Activated T-helper 17 cell treated with anti-CD3 and anti-CD28 coated beads, Interleukin-2, amount 50 U/mL, for 72 hours (primary cell): ENCODE measurements at regions not wholly inside any gene's neighbourhood (a gene's known extent, or its start where the extent isn't known, plus 50 kb on each side); places are given as distances from the start of the nearest gene placed in this dataset.

ENCODE experiments used
- ATAC-seq: fragments of 150-1000 bp; cut with Tn5 transposase; replicated peaks from 2 replicates; pipeline ENCODE4 v1.10.0; 2021; ENCODE audit warnings: mild to moderate bottlenecking, moderate library complexity
- H3K27ac Mint-ChIP-seq: one replicate; pipeline ENCODE4 v1.8.0; 2022; ENCODE audit warnings: mixed read lengths
- H3K27me3 Mint-ChIP-seq: one replicate; pipeline ENCODE4 v1.8.0; 2022; ENCODE audit warnings: mixed read lengths
- H3K36me3 Mint-ChIP-seq: one replicate; pipeline ENCODE4 v1.8.0; 2022; ENCODE audit warnings: low read depth, mild to moderate bottlenecking, mixed read lengths
- H3K4me1 Mint-ChIP-seq: one replicate; pipeline ENCODE4 v1.8.0; 2022; ENCODE audit warnings: mixed read lengths
- H3K4me3 Mint-ChIP-seq: one replicate; pipeline ENCODE4 v1.8.0; 2022; ENCODE audit warnings: mild to moderate bottlenecking, mixed read lengths
- H3K9me3 Mint-ChIP-seq: one replicate; pipeline ENCODE4 v1.8.0; 2022; ENCODE audit warnings: mixed read lengths

DNA sequence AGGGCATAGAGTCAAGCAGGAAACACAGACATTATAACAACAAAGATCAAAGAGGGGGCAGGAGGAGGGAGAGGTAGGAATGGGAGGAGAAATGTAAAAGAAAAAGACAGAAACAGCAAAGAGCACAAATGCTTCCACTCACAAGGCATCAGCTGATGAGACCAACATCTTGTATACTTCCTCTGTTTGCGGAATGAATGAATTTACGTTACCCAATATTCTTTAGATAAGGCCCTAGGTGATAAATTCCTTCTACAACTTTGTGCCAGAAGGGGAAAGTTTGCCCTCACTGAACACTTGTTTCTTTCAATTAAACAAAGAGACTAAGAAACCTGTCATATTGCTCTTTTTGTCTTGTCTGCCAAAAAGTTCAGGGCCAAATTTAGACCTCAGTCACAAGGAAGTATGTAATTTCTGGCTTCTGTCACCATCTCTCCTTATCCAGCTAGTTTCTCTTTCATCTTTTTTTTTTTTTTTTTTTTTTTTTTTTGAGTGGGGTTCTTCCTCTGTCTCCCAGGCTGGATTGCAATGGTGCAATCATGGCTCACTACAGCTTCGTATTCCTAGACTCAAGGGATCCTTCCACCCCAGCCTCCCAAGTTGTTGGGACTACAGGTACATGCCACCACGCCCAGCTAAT, 116.4 kb upstream of the NANOS1 start:
- Mint-ChIP-seq H3K4me1 (no peaks in the 10 kb centered on the region), H3K27ac (no peak overlapping the region), H3K4me3 (no peak overlapping the region), H3K9me3 (no peaks in the 10 kb centered on the region), H3K27me3 (peaks cover 4% of the 10 kb centered on the region), H3K36me3 (no peaks in the 10 kb centered on the region)
- ATAC-seq, result no peak

DNA sequence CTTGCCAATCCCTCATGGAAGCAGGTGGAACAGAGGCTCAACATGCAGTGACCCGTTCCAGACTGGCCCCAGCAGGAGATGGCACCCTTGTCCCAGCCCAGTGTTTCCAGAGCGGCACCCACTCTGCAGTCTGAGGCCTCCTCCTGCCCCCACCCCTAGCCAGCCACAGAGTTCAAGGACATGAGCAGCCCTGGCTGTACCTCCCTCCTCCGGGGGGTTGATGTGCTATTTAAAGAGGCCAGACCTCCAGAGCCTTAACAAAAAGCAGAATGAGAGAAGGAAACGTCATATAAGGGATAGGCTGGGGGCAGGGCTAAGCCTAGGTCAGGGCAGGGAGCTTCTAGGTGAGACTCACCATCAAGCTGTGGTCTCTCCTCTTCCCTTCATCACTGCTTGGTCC, 115.7 kb upstream of the NANOS1 start:
- no peaks in the 10 kb centered on the region for H3K36me3 Mint-ChIP-seq
- peaks cover 4% of the 10 kb centered on the region for H3K27me3 Mint-ChIP-seq
- ATAC-seq, result no peak
- H3K9me3 Mint-ChIP-seq, result no peaks in the 10 kb centered on the region
- no peak overlapping the region for H3K27ac Mint-ChIP-seq
- H3K4me3 Mint-ChIP-seq, result no peak overlapping the region
- no peaks in the 10 kb centered on the region for H3K4me1 Mint-ChIP-seq

DNA sequence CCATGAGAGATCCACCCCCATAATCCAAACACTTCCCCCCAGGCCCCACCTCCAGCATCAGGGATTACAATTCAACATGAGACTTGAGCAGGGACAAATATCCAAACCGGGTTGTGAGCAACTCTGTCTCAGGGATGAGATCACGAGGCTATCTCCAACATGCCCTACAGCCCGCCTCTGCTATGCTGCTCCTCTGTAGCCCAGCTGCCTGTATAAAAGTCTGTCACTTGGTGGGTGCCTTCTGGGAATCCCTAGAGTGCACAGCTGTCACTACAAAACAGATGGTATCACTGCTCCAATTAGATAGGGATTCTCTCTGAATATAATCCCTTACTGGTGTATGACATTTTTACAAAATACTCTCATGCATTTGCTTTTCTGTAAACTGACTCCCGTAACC, 114.9 kb upstream of the NANOS1 start:
- Mint-ChIP-seq H3K4me1 (no peaks in the 10 kb centered on the region), H3K9me3 (no peaks in the 10 kb centered on the region), H3K4me3 (no peak overlapping the region), H3K27me3 (peaks cover 4% of the 10 kb centered on the region), H3K36me3 (no peaks in the 10 kb centered on the region), H3K27ac (no peak overlapping the region)
- ATAC-seq, result no peak

DNA sequence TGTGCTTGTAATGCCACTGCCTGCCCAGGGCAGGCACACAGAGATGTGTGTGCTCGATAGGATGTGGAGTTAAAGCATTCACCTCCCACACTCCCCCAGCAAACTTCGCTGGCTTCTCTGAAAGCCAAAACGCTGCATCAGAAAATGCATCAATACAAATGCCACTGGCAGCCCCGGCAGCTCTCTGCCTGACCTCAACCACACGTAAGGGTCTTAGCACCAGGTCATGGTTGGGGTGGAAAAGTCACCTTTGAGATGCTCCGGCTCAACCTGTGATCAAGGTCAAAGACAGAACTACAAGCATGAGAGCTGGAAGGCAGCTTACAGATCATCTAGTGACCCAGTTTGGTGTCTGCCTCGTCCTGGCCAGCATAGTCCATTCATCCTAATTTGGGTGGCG, 114.4 kb upstream of the NANOS1 start:
- Mint-ChIP-seq H3K9me3 (no peaks in the 10 kb centered on the region), H3K27ac (no peak overlapping the region), H3K4me3 (no peak overlapping the region), H3K27me3 (peaks cover 4% of the 10 kb centered on the region), H3K4me1 (no peaks in the 10 kb centered on the region), H3K36me3 (no peaks in the 10 kb centered on the region)
- ATAC-seq, result no peak

DNA sequence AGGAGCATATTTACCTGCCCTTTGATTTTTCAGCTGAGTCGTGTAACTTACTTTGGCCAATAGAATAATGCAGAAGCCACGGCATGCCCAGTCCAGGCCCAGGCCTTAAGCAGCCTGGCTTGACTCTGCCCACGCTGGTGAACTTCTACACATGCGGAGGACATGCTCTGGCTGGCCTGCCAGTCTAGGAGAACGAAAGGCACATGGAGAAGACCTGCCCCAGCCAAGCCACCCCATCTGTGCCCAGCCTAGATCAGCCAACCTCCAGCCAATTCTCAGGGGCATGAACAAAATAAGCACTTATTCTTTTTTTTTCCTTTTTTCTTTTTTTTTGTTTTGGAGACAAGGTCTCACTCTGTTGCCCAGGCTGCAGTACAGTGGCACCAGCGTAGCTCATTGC, 112.7 kb upstream of the NANOS1 start:
- H3K27me3 Mint-ChIP-seq, result peaks cover 14% of the 10 kb centered on the region
- H3K4me1 Mint-ChIP-seq, result no peaks in the 10 kb centered on the region
- no peaks in the 10 kb centered on the region for H3K9me3 Mint-ChIP-seq
- ATAC-seq, result no peak
- H3K4me3 Mint-ChIP-seq, result no peak overlapping the region
- H3K27ac Mint-ChIP-seq, result no peak overlapping the region
- H3K36me3 Mint-ChIP-seq, result no peaks in the 10 kb centered on the region

DNA sequence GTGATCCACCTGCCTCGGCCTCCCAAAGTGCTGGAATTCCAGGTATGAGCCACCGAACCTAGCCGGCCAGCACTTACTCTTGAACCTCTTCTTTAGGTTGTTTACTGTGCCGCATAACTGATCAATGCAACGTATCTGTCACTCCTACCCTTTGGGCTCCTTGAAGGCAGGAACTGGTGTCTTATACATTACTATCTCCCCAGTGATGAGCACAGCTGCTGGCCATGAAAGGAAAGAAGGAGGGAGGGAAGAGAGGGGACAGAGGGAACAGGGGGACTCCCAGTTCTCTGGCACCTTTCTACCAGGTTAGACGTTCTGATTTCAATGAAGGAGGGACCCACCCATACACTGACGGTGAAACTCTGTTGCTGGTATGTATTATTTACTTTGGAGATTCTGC, 111.8 kb upstream of the NANOS1 start:
- ATAC-seq, result no peak
- Mint-ChIP-seq H3K27me3 (peaks cover 16% of the 10 kb centered on the region), H3K4me1 (no peaks in the 10 kb centered on the region), H3K9me3 (no peaks in the 10 kb centered on the region), H3K4me3 (no peak overlapping the region), H3K36me3 (no peaks in the 10 kb centered on the region), H3K27ac (no peak overlapping the region)

DNA sequence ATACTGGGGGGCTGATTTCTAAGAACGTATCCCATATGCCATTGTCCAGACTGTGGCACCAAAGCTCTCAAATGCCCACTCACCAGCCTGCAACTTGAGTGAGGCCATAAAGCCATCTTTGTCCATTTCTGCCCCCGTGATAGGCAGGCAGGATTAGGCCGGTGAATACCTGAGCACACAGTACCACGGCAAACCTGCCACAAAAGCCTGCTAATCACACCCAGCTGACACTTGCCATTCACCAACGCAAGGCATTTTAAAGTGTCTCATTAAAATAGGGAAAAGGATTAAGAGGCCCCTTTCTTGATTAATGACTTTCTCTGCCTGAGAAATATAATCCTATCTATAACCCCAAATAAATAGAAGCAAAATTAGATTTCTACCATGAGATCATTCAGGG, 111.4 kb upstream of the NANOS1 start:
- H3K27ac Mint-ChIP-seq, result no peak overlapping the region
- peaks cover 13% of the 10 kb centered on the region for H3K27me3 Mint-ChIP-seq
- ATAC-seq, result no peak
- no peaks in the 10 kb centered on the region for H3K4me1 Mint-ChIP-seq
- H3K36me3 Mint-ChIP-seq, result no peaks in the 10 kb centered on the region
- H3K9me3 Mint-ChIP-seq, result no peaks in the 10 kb centered on the region
- H3K4me3 Mint-ChIP-seq, result no peak overlapping the region

DNA sequence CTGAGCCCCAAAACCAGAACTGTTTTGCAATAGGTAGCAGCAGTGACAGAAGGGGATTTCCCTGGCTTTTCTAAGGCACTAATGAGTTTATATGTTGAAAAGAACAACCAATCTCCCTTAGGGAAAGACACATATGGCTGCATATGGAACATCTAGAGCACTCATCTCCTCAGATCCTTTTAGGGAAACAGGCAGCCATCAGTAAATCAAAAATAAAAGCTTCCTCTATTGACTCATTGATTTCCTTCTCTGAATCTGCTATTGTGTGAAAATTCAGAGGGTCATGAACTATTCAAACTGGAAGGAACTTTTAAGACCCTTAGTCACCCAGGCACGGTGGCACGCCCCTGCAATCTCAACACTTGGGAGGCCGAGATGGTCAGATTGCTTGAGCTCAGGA, 110.9 kb upstream of the NANOS1 start:
- Mint-ChIP-seq H3K27me3 (peaks cover 13% of the 10 kb centered on the region), H3K4me1 (no peaks in the 10 kb centered on the region)

DNA sequence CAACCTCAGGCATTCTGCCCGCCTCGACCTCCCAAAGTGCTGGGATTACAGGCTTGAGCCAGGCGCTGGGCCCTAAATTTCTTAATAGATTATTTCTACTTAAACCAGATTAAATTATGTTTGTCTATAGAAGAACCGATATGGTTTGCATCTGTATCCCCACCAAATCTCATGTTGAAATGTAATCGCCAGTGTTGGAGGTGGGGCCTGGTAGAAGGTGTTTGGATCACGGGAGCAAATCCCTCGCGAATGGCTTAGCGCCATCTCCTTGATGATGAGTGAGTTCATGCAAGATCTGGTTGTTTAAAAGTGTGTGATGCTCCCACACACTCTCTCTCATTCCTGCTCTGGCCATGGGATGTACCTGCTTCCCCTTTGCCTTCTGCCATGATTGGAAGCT, 109.3 kb upstream of the NANOS1 start:
- Mint-ChIP-seq H3K4me3 (no peak overlapping the region), H3K27me3 (peaks cover 16% of the 10 kb centered on the region), H3K36me3 (no peaks in the 10 kb centered on the region), H3K27ac (no peak overlapping the region), H3K9me3 (no peaks in the 10 kb centered on the region), H3K4me1 (no peaks in the 10 kb centered on the region)
- no peak for ATAC-seq

More for the DNA sequence above, 110.9 kb upstream of the NANOS1 start:
- Mint-ChIP-seq H3K36me3 (no peaks in the 10 kb centered on the region), H3K4me3 (no peak overlapping the region), H3K27ac (no peak overlapping the region), H3K9me3 (no peaks in the 10 kb centered on the region)
- ATAC-seq, result no peak

DNA sequence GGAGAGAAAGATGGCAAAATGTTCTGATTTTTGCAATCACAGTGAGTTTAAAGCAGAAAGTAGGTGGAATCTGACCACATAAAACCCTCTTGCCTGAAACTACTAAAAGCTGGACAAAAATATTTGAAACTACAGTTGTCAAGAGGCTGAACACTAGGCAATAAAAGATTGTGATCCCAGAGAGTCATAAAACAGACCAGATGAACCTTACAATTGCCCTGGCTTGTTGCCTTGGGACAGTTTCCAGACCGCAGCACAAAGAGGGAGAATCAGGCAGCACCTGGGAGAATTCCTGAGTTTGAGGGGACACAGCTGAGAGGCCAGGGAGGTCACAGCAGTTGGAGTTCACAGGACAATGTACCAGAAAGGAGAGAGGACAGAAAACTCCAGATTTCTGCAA, 107.3 kb upstream of the NANOS1 start:
- Mint-ChIP-seq H3K27ac (no peak overlapping the region), H3K36me3 (no peaks in the 10 kb centered on the region), H3K27me3 (peaks cover 21% of the 10 kb centered on the region), H3K4me1 (no peaks in the 10 kb centered on the region), H3K9me3 (no peaks in the 10 kb centered on the region), H3K4me3 (no peak overlapping the region)
- ATAC-seq, result no peak

DNA sequence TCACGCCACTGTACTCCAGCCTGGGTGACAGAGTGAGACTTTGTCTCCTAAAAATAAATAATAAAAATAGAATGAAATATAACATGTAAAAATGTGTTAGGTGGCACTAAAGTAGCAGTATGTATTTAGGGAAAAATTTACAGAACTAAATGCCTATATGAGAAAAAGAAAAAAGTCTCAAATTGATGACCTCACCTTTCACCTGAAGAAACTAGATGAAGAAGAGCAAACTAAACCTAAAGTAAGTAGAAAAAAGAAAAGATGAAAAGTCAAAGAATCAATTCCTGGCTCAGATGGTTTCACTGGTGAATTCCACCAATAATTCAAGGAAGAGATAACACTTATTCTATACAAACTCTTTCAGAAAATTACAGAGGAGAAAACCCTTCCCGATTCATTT, 106.5 kb upstream of the NANOS1 start:
- ATAC-seq, result no peak

DNA sequence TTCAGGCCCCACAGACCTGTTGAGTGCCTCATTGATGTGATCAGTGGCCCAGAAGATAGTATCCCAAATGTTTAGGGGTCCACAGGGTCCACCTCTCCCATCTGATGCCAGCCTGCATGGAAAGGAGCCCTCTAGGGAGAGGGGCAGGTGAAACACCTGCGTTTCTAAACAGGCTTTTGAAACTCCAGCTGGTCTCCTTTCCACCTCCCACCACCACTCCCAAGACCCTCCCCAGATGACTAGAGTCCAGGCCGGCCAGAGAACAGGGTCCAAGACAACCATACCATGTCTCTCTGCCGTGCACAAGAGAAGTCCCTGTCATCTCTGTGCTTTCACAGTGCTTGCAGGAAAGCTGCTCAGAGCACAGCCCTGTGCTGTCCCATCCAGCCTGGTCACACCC, 105.0 kb upstream of the NANOS1 start:
- ATAC-seq, result no peak
- Mint-ChIP-seq H3K9me3 (no peaks in the 10 kb centered on the region), H3K27me3 (peaks cover 21% of the 10 kb centered on the region), H3K27ac (no peak overlapping the region), H3K4me1 (no peaks in the 10 kb centered on the region), H3K36me3 (no peaks in the 10 kb centered on the region), H3K4me3 (no peak overlapping the region)

More for the DNA sequence above, 106.5 kb upstream of the NANOS1 start:
- peaks cover 21% of the 10 kb centered on the region for H3K27me3 Mint-ChIP-seq
- H3K4me1 Mint-ChIP-seq, result no peaks in the 10 kb centered on the region
- H3K36me3 Mint-ChIP-seq, result no peaks in the 10 kb centered on the region
- no peaks in the 10 kb centered on the region for H3K9me3 Mint-ChIP-seq
- no peak overlapping the region for H3K4me3 Mint-ChIP-seq
- H3K27ac Mint-ChIP-seq, result no peak overlapping the region

DNA sequence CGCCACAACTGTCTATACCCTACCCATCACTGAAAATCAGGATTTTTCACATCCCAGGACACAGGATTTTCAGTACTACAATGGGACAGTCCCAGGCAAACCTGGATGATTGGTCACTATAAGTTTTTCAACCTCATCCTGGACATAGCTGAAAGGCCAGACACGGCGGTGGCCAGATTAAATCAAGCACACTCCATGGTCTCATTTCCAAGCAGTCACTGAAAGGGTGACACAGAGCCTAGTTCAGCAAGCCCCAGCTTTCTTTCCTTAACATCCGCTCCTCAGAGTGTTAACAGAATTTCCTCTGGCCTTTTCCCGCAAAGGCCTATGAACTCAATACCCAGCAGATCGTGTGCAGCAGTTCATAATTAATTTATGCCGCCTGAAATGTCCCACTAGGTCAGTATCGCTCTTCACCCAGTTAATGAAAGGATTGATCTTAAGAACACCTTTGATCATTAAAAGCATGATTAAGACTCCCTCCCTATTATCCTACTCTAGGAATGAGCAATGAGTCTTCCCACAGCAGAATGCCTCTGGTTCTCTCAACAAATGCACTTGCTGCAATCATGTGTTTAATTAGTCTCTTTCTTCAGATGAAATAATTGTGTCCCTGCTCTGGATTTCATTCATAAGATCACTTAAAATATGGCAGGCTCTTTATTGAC, 104.0 kb upstream of the NANOS1 start:
- Mint-ChIP-seq H3K36me3 (no peaks in the 10 kb centered on the region), H3K27me3 (peaks cover 18% of the 10 kb centered on the region), H3K9me3 (peaks cover 4% of the 10 kb centered on the region), H3K27ac (no peak overlapping the region), H3K4me1 (no peaks in the 10 kb centered on the region), H3K4me3 (no peak overlapping the region)
- ATAC-seq, result no peak

DNA sequence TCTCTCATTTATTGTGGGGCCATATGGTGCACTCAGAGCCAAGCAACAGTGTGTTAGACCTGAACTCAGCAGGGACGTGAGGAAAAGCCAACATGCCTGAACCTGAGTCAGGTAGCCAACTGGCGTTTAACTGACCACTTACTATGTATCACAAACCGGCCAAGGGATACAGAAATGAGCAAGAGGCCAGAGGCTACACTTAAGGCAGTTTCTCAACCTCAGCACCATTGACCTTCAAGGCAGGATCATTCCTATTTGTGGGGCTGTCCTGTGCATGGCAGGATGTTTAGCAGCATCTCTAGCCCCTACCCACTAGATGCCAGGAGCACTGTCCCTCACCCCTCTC, 103.5 kb upstream of the NANOS1 start:
- Mint-ChIP-seq H3K27ac (no peak overlapping the region), H3K36me3 (no peaks in the 10 kb centered on the region), H3K4me1 (no peaks in the 10 kb centered on the region), H3K4me3 (no peak overlapping the region), H3K9me3 (peaks cover 9% of the 10 kb centered on the region), H3K27me3 (peaks cover 17% of the 10 kb centered on the region)
- ATAC-seq, result no peak

DNA sequence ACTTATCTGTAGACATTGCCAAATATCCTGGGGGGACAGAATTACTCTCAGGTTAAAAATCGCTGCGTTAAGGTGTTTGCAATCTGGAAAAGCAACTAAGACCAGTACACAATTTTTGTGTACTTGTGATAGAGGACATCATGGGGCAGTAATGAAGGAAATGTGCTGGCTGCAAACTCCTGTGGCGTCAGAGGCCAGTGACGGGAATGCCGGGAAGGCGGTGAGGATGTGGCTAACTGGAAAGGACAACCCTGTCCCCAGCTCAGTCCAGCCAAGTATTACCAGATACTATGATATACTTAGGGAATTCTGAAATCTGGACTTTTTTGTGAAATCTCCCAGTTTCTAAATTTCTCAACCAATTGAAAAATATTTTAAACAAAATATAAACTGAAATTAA, 103.1 kb upstream of the NANOS1 start:
- no peak overlapping the region for H3K4me3 Mint-ChIP-seq
- no peak for ATAC-seq
- peaks cover 13% of the 10 kb centered on the region for H3K9me3 Mint-ChIP-seq
- H3K4me1 Mint-ChIP-seq, result no peaks in the 10 kb centered on the region
- peaks cover 14% of the 10 kb centered on the region for H3K27me3 Mint-ChIP-seq
- no peaks in the 10 kb centered on the region for H3K36me3 Mint-ChIP-seq
- no peak overlapping the region for H3K27ac Mint-ChIP-seq

DNA sequence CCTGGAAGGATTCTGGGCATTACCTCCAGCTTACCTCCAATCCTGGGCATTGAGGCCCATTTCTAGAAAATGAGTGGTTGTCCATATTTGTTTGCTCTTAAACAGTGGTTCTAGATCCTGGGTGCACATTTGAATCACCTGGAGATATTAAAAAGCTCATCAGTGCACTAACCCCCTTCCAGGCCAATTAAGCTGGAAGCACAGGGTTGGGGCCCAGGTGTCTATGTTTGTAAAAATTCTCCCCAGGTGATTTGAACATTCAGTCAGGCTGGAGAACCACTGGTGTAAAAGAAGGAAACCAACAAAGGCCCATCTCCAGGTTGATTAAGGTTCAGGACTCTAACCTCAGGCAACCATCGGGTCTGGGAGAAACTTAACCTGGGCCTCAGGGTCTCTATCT, 102.6 kb upstream of the NANOS1 start:
- H3K4me3 Mint-ChIP-seq, result no peak overlapping the region
- H3K36me3 Mint-ChIP-seq, result no peaks in the 10 kb centered on the region
- H3K9me3 Mint-ChIP-seq, result peaks cover 16% of the 10 kb centered on the region
- H3K4me1 Mint-ChIP-seq, result no peaks in the 10 kb centered on the region
- no peak for ATAC-seq
- H3K27ac Mint-ChIP-seq, result no peak overlapping the region
- peaks cover 9% of the 10 kb centered on the region for H3K27me3 Mint-ChIP-seq
